HCT116 (cell line): ENCODE measurements at regions not wholly inside any gene's neighbourhood (a gene's known extent, or its start where the extent isn't known, plus 50 kb on each side); places are given as distances from the start of the nearest gene placed in this dataset.

ENCODE experiments used
- CTCF ChIP-seq, 3 experiments: fragments of 200-600 bp in 1 of 3; sonication (generic) in 1 of 3; IDR thresholded peaks in 2 of 3; conservative IDR thresholded peaks in 1 of 3; 2 replicates each; pipeline ENCODE4 v1.5.1; 2012 to 2017; ENCODE audit warnings: low read depth in 2 of 3, low read length in 2 of 3, antibody characterized with exemption in 1 of 3, borderline replicate concordance in 1 of 3, control low read depth in 1 of 3, mild to moderate bottlenecking in 1 of 3, mixed read lengths in 1 of 3, mixed run types in 1 of 3, moderate library complexity in 1 of 3; ENCODE audit not compliant: insufficient read depth in 1 of 3
- POLR2AphosphoS5 ChIP-seq: IDR thresholded peaks from 2 replicates; pipeline ENCODE4 v1.6.1; 2011; ENCODE audit warnings: mild to moderate bottlenecking, low read depth, low read length, moderate library complexity
- RAD21 ChIP-seq: IDR thresholded peaks from 2 replicates; pipeline ENCODE4 v1.6.1; 2012; ENCODE audit warnings: low read depth, mild to moderate bottlenecking

GRCh38 chr15:96398776-96399175 is 68.3 kb downstream of the NR2F2 start:
- TF ChIP-seq CTCF (IDR thresholded peaks at IDR 0.05 in 2 of 3, conservative IDR thresholded peaks at IDR 0.05 in 1 of 3; ENCODE audit: borderline replicate concordance in 1 of 3, insufficient read depth in 1 of 3, low read depth in 2 of 3, low read length in 2 of 3) = no peak
- TF ChIP-seq RAD21 = no peak
- TF ChIP-seq POLR2AphosphoS5 = no peak
